HepG2 (cell line): ENCODE measurements at regions not wholly inside any gene's neighbourhood (a gene's known extent, or its start where the extent isn't known, plus 50 kb on each side); places are given as distances from the start of the nearest gene placed in this dataset.

Experiments
- BRCA1 ChIP-seq: sonication (generic); formaldehyde crosslinking; IDR thresholded peaks from 2 replicates; pipeline ENCODE4 v1.4.0; 2020; ENCODE audit warnings: missing genetic modification reagents
- CTCF ChIP-seq: sonication (generic); formaldehyde crosslinking; IDR thresholded peaks from 2 replicates; pipeline ENCODE4 v1.5.0; 2020; ENCODE audit warnings: mild to moderate bottlenecking, missing genetic modification reagents, moderate library complexity
- FOXA1 ChIP-seq, 2 experiments: fragments of 450-650 bp in 1 of 2; sonication (generic) in 1 of 2; formaldehyde crosslinking in 1 of 2; IDR thresholded peaks; 2 replicates each; pipeline versions ENCODE4 v1.4.0 to v1.6.1; 2016 to 2020; ENCODE audit warnings: missing genetic modification reagents in 1 of 2
- HDAC2 ChIP-seq: sonication (generic); formaldehyde crosslinking; IDR thresholded peaks from 2 replicates; pipeline ENCODE4 v1.4.0; 2020; ENCODE audit warnings: missing genetic modification reagents
- HDAC6 ChIP-seq: fragments of 200-600 bp; sonication (generic); IDR thresholded peaks from 2 replicates; pipeline ENCODE4 v1.7.0; 2017; ENCODE audit warnings: mild to moderate bottlenecking, antibody characterized with exemption, low read length, low read depth
- NCOR1 ChIP-seq: fragments of 200-600 bp; sonication (generic); IDR thresholded peaks from 2 replicates; pipeline ENCODE4 v1.7.0; 2017; ENCODE audit warnings: antibody characterized with exemption, low read length, borderline replicate concordance
- PLSCR1 ChIP-seq: sonication (generic); formaldehyde crosslinking; IDR thresholded peaks from 2 replicates; pipeline ENCODE4 v1.5.0; 2020; ENCODE audit warnings: missing genetic modification reagents, mild to moderate bottlenecking, borderline replicate concordance
- TCF12 ChIP-seq, 2 experiments: fragments of 450-650 bp in 1 of 2; sonication (generic) in 1 of 2; formaldehyde crosslinking in 1 of 2; IDR thresholded peaks; 2 replicates each; pipeline versions ENCODE4 v1.6.1 to v1.8.0; 2017 to 2022; ENCODE audit warnings: antibody characterized with exemption in 1 of 2, mild to moderate bottlenecking in 1 of 2, missing genetic modification reagents in 1 of 2, moderate library complexity in 1 of 2
- ZUFSP ChIP-seq: sonication (generic); formaldehyde crosslinking; IDR thresholded peaks from 2 replicates; pipeline ENCODE4 v1.9.0; 2021; ENCODE audit warnings: missing genetic modification reagents, mild to moderate bottlenecking, borderline replicate concordance

GRCh38 chr1:83023212-83023611, 975.7 kb downstream of the TTLL7 start:
- TF ChIP-seq HDAC2 (CRISPR knock-in tag) (no peak), FOXA1 (IDR thresholded peaks at IDR 0.05) (no peak), FOXA1 (CRISPR knock-in tag; IDR thresholded peaks at IDR 0.05) (no peak), BRCA1 (CRISPR knock-in tag) (no peak), TCF12 (IDR thresholded peaks at IDR 0.05) (no peak), TCF12 (CRISPR knock-in tag; IDR thresholded peaks at IDR 0.05) (no peak), PLSCR1 (CRISPR knock-in tag) (no peak), CTCF (CRISPR knock-in tag) (no peak), ZUFSP (CRISPR knock-in tag) (no peak), NCOR1 (no peak), HDAC6 (no peak)
